ENCODE measurements at regions not wholly inside any gene's neighbourhood (a gene's known extent, or its start where the extent isn't known, plus 50 kb on each side); places are given as distances from the start of the nearest gene placed in this dataset.

- peak; percentile 82 for DNase-seq
Observed at GRCh38 chr12:90064852-90065801, 356.5 kb upstream of the ATP2B1 start.

DNA sequence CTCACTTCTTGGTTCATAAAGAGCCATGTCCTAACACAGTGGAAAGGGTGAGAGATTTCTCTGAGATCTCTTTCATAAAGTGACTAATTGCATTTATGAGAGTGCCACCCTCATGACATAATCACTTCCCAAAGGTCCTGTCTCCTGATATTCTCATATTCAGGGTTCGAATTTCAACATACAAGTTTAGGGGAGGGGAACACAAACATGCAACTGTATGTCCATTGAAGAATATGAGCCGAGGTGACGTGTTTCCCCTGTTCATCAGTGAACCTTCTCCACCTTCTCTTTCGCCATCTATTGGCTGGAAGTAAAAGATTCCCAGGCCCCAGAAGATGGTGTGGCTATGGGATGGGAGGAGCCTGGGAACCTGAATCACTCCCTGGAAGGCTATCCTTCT lies 354.2 kb upstream of the ATP2B1 start:
- DNase-seq: no peak

- DNase-seq: no peak
Observed at GRCh38 chr12:90061809-90062208, 353.2 kb upstream of the ATP2B1 start.

GRCh38 chr12:90060031-90060430 lies 351.4 kb upstream of the ATP2B1 start:
- no peak for DNase-seq

GRCh38 chr12:90058704-90059103 lies 350.1 kb upstream of the ATP2B1 start:
- DNase-seq: no peak

- no peak for DNase-seq
Observed at GRCh38 chr12:90055071-90055470, 346.4 kb upstream of the ATP2B1 start.

GRCh38 chr12:90048918-90049317 lies 340.3 kb upstream of the ATP2B1 start:
- DNase-seq: no peak

DNA sequence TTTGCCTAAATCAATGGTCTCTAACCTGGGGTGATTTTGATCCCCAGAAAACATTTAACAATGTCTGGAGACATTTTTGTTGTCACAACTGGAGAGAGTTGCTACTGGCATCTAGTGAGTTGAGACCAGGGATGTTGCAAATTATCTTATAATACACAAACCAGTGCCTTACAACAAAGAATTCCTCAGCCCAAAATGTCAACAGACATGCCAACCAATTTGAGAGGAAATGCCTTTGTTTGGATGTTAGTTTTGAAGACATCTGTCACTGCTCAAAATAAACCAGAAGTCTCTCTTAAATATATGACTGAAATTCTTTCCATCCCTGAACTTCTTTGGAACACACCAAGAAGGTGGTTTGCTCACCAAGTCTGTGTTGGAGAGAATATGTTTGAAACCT lies 336.9 kb upstream of the ATP2B1 start:
- DNase-seq: no peak

DNA sequence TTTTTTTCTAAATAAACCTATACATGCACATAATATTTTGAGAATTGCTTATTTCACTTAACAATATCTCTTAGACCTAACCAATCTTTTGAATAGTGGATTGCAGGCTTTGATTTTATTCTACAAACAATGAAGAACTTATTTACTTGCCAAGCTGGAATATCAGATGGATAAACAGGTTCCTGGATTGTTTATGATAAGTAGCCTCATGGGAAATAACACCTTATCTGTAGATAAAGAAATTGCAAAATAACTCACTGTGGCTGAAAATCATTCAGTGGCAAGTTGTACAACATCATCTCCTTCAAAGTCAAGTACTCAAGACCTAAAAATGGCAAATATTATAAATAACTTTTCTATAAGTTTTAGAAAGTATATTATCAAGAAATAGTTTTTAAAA lies 335.4 kb upstream of the ATP2B1 start:
- no peak for DNase-seq

DNA sequence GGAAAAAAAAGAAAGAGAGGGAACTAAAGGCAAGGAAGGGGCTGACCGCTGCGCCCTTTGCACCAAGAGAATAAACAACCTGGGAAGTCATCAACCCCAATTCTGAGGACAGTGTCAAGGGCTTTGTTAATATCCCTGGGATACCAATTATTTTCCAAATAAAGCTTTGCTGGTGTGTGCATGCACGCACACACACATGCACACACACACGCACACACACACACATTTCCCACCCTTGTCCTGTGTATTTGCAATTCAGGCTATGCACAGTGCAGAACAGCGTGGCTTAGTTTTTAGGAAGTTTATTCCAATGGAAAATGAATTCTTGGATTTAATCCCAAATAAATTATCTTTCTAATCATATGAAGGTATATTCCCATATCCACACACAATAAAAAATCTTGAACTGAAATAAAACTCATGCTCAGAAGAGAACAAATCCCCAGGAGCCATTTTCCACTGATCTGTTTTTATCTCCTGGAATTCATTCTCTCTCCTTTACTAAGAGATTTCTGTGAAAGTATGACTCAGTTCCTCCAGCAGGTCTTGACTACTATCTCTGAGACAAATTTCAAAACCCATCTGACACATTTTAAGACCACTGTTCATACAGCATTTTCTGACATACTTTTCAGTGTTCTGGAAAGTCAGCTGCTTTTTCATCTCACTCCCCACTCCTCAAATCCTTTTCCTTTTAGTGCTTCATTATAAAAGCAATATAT lies 334.4 kb upstream of the ATP2B1 start:
- DNase-seq: no peak

- DNase-seq: no peak
Observed at GRCh38 chr12:90038289-90038688, 329.7 kb upstream of the ATP2B1 start.

DNA sequence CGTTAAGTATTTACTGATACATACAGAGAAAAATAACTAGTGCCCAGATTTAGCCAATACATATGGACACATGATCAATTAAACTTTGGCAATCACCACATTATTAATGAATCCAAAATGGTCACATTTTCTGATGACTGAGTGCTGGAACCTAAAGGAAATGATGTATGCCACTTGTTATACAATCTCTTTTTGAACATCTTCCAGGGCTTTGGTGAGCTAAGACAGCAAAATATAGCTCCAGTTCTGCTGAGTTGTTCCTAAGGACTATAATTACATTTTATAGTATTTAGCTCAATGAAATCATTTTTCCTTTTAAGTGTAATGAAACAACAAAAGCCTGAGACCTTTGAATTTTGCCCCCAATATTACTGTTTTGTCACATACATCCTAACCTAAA lies 329.1 kb upstream of the ATP2B1 start:
- DNase-seq: no peak

DNA sequence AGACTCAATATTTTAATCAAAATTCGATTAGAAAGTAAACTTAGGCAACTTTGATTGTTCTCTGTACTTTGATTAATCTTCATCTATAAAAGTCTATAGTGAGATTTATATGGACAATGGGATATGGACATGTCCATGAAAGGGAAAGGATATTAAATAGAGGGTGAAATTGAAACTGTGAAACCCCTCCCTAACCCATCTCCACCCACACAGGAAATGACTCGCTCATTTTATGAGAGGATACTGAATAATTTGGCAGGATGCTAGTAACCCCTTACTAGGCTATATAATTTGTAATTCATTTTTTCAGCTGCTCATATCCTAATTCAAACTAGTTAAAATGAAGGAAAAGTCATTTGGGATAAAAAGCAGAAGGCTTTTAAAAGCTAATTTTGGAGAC lies 328.0 kb upstream of the ATP2B1 start:
- no peak for DNase-seq

GRCh38 chr12:90030726-90031125 lies 322.1 kb upstream of the ATP2B1 start:
- DNase-seq: no peak

DNA sequence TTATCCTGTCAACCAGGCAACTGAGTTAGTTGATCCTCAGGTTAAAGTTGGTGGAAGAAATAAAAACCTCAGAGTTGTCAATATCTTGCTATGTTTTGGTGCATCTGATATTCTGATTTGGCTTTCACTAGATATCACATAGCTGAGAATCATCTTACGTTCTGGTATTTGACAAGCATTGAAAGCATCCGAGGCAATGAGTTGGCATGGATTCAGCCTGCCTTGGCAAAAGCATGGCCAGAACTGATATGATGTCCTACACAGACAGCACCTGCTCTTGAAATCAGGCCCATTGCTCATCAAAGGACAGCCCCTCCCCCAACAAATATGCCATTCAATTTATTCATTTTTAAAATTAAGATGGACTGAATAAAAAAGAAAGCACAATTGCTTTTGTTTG lies 320.7 kb upstream of the ATP2B1 start:
- no peak for DNase-seq

DNA sequence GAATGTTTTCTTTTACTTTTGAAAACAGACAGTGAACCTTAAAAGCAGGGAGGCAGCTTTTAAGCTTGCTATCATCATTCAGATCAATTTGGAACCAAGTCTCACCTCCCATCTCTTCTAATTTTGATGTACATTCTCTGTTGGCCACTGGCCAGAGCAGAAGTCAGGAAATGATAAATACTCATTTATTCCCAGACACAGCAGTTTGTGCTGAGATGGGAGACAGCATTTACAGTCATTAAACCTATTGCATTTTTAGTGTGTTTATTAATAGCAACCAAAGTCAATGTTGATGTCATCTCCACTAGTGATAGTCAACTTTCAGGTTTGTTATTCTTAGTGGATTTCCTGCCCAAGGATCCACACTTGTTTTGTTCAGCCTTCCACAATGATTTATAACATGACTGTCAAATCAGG lies 320.0 kb upstream of the ATP2B1 start:
- no peak for DNase-seq

GRCh38 chr12:90027889-90028634 lies 319.4 kb upstream of the ATP2B1 start:
- DNase-seq: no peak

- no peak for DNase-seq
Observed at GRCh38 chr12:90027041-90027440, 318.4 kb upstream of the ATP2B1 start.

- DNase-seq: no peak
Observed at GRCh38 chr12:90026516-90026915, 317.9 kb upstream of the ATP2B1 start.

DNA sequence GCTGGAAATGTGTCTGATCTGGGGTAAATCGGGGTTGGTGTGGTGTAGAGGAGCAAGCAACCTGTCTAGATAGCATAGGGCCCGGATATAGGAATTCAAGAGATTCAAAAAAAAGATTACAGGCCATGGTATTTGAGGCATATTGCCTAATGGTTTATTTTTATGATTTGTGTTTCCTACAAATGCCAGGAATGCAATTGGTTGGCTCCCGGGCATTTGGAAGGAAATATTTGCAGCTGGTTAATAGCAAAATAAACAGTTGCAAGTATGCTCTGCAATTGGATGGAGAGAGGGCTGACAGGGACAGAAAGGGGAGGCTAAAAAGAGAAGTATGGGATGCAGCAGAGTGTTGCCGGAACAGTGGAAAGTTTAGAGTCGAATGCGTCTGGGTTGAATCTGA lies 315.6 kb upstream of the ATP2B1 start:
- no peak for DNase-seq

GRCh38 chr12:90023207-90023900 lies 314.7 kb upstream of the ATP2B1 start:
- no peak for DNase-seq

DNA sequence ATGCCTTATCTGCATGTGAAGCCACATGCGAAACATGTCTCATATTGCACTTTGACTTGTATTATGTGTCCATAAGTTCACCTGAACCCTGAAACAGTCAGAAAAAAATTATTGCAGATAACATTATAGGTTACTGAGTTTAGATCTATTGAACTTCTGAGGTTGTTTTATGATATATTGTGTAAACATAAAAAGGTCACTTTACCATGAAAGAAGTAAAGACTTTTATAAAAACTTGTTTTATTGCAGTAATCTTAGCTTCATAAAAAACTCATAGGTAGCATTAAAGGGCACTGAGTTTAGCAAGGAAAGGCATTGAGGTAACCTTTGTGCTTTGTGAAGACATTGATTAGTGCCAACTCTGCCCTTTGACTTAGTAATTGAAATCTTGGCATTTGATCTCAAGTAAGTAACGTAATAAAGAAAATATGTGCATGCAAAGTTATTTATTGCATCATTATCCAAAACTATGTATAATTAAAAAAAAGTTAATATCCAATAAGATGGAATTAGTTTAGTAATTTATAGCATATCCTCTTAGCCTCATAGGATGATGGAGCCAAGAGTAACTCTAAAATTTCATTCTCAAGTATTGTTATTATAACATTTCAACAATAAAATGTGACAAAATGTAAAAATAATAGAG lies 313.3 kb upstream of the ATP2B1 start:
- DNase-seq: no peak
